PC-9 (cell line): ENCODE measurements at regions not wholly inside any gene's neighbourhood (a gene's known extent, or its start where the extent isn't known, plus 50 kb on each side); places are given as distances from the start of the nearest gene placed in this dataset.

Experiments used
- CTCF ChIP-seq: fragments of 200-600 bp; sonication (generic); conservative IDR thresholded peaks from 2 replicates; pipeline ENCODE4 v1.6.1; 2017; ENCODE audit warnings: mixed run types, antibody characterized with exemption, mild to moderate bottlenecking, moderate library complexity
- EZH2 ChIP-seq: fragments of 200-600 bp; sonication (generic); IDR thresholded peaks from 2 replicates; pipeline ENCODE4 v1.8.0; 2017; ENCODE audit warnings: antibody characterized with exemption, low read depth

- TF ChIP-seq CTCF (no peak), EZH2 (no peak)
These were observed 208.2 kb downstream of the SEC61B start for GRCh38 chr9:99430301-99430700.
